ENCODE measurements at regions not wholly inside any gene's neighbourhood (a gene's known extent, or its start where the extent isn't known, plus 50 kb on each side); places are given as distances from the start of the nearest gene placed in this dataset.
A peak's percentile ranks its signal among the peaks of the same experiment; 100 is the strongest.

- Histone ChIP-seq H3K36me3 (ENCODE audit: control insufficient read depth, insufficient read depth, low read length) (no peaks in the 10 kb centered on the region), H3K4me1 (ENCODE audit: control insufficient read depth, insufficient read depth, low read length, poor library complexity, severe bottlenecking) (no peaks in the 10 kb centered on the region), H3K9me3 (ENCODE audit: control insufficient read depth, low read length) (no peaks in the 10 kb centered on the region), H3K4me3 (ENCODE audit: extremely low read depth, insufficient read depth, low read length, poor library complexity, severe bottlenecking) (no peak overlapping the region), H3K27ac (ENCODE audit: low read depth, low read length, severe bottlenecking) (no peak overlapping the region)
- WGBS, 2 experiments (ENCODE audit: insufficient coverage in 2 of 2), result 67 to 79% methylated on average over 2 to 3 of the region's 3 CpGs
These were observed 263.0 kb upstream of the RPL38 start for GRCh38 chr17:73940511-73940910.

- Histone ChIP-seq H3K4me3 (ENCODE audit: extremely low read depth, insufficient read depth, low read length, poor library complexity, severe bottlenecking) (no peak overlapping the region), H3K9me3 (ENCODE audit: control insufficient read depth, low read length) (no peaks in the 10 kb centered on the region), H3K27ac (ENCODE audit: low read depth, low read length, severe bottlenecking) (no peak overlapping the region), H3K36me3 (ENCODE audit: control insufficient read depth, insufficient read depth, low read length) (no peaks in the 10 kb centered on the region), H3K4me1 (ENCODE audit: control insufficient read depth, insufficient read depth, low read length, poor library complexity, severe bottlenecking) (no peaks in the 10 kb centered on the region)
- 100% methylated on average over 2 to 3 of the region's 3 CpGs for WGBS, 2 experiments (ENCODE audit: insufficient coverage in 2 of 2)
These were observed 261.5 kb upstream of the RPL38 start for GRCh38 chr17:73941919-73942530.

- Histone ChIP-seq H3K4me1 (ENCODE audit: control insufficient read depth, insufficient read depth, low read length, poor library complexity, severe bottlenecking) (no peaks in the 10 kb centered on the region), H3K36me3 (ENCODE audit: control insufficient read depth, insufficient read depth, low read length) (no peaks in the 10 kb centered on the region), H3K27ac (ENCODE audit: low read depth, low read length, severe bottlenecking) (no peak overlapping the region), H3K9me3 (ENCODE audit: control insufficient read depth, low read length) (no peaks in the 10 kb centered on the region), H3K4me3 (ENCODE audit: extremely low read depth, insufficient read depth, low read length, poor library complexity, severe bottlenecking) (no peak overlapping the region)
- 82 to 94% methylated on average over 5 of the region's 7 CpGs for WGBS, 2 experiments (ENCODE audit: insufficient coverage in 2 of 2)
These were observed 260.6 kb upstream of the RPL38 start for GRCh38 chr17:73942703-73943415.

- no peaks in the 10 kb centered on the region for H3K4me1 ChIP-seq (ENCODE audit: control insufficient read depth, insufficient read depth, low read length, poor library complexity, severe bottlenecking)
These were observed 259.9 kb upstream of the RPL38 start for GRCh38 chr17:73943416-73944110.

GRCh38 chr17:73944366-73944765 is 259.1 kb upstream of the RPL38 start:
- 80 to 100% methylated on average over 1 to 4 of the region's 5 CpGs for WGBS, 2 experiments (ENCODE audit: insufficient coverage in 2 of 2)
- no peak overlapping the region for H3K27ac ChIP-seq (ENCODE audit: low read depth, low read length, severe bottlenecking)

More at GRCh38 chr17:73943416-73944110, 259.9 kb upstream of the RPL38 start:
- H3K36me3 ChIP-seq (ENCODE audit: control insufficient read depth, insufficient read depth, low read length), result no peaks in the 10 kb centered on the region
- H3K27ac ChIP-seq (ENCODE audit: low read depth, low read length, severe bottlenecking), result no peak overlapping the region
- no peaks in the 10 kb centered on the region for H3K9me3 ChIP-seq (ENCODE audit: control insufficient read depth, low read length)
- H3K4me3 ChIP-seq (ENCODE audit: extremely low read depth, insufficient read depth, low read length, poor library complexity, severe bottlenecking), result no peak overlapping the region
- whole genome bisulfite sequencing, 2 experiments (ENCODE audit: insufficient coverage in 2 of 2), result 69 to 70% methylated on average over 6 to 7 of the region's 7 CpGs

DNA sequence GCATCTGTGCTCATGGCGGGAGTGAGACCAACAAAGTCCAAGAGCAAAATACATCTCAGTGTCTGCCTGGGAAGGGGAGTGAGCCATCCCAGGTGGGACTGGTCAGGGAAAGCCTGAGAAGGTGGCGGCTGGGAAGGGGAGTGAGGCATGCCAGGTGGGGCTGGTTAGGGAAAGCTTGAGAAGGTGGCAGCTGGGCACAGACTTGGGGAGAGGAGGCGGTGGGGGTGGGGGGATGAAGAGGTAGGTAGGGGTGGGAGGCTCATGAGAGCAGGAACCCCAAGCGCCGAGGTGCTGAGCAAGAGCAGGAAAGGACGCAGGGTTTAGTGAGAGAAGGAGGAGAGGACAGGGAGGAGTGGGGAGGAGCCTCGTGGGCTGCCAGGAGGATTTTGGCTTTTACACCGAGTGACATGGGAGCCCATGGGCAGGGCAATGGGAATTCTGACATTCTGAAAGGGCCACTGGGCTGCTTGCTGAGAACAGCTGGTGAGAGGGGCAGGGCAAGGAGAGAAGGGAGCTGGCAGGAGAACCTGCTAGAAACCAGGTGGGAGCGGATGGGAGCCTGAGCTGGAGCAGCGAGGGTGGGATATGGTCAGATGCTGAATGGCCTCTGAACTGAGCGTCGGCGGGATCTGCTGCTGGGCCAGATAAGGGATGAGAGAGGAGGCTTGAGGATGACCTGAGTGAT is 256.1 kb upstream of the RPL38 start:
- Histone ChIP-seq H3K36me3 (ENCODE audit: control insufficient read depth, insufficient read depth, low read length) (no peaks in the 10 kb centered on the region), H3K9me3 (ENCODE audit: control insufficient read depth, low read length) (no peaks in the 10 kb centered on the region), H3K27ac (ENCODE audit: low read depth, low read length, severe bottlenecking) (no peak overlapping the region), H3K4me1 (ENCODE audit: control insufficient read depth, insufficient read depth, low read length, poor library complexity, severe bottlenecking) (peaks cover 6% of the 10 kb centered on the region), H3K4me3 (ENCODE audit: extremely low read depth, insufficient read depth, low read length, poor library complexity, severe bottlenecking) (no peak overlapping the region)
- 90 to 93% methylated on average over 13 of the region's 13 CpGs for WGBS, 2 experiments (ENCODE audit: insufficient coverage in 2 of 2)

More at GRCh38 chr17:73944366-73944765, 259.1 kb upstream of the RPL38 start:
- Histone ChIP-seq H3K4me1 (ENCODE audit: control insufficient read depth, insufficient read depth, low read length, poor library complexity, severe bottlenecking) (no peaks in the 10 kb centered on the region), H3K4me3 (ENCODE audit: extremely low read depth, insufficient read depth, low read length, poor library complexity, severe bottlenecking) (no peak overlapping the region), H3K36me3 (ENCODE audit: control insufficient read depth, insufficient read depth, low read length) (no peaks in the 10 kb centered on the region), H3K9me3 (ENCODE audit: control insufficient read depth, low read length) (no peaks in the 10 kb centered on the region)

GRCh38 chr17:73947966-73948355 is 255.5 kb upstream of the RPL38 start:
- H3K27ac ChIP-seq (ENCODE audit: low read depth, low read length, severe bottlenecking), result no peak overlapping the region
- no peaks in the 10 kb centered on the region for H3K9me3 ChIP-seq (ENCODE audit: control insufficient read depth, low read length)
- no peaks in the 10 kb centered on the region for H3K36me3 ChIP-seq (ENCODE audit: control insufficient read depth, insufficient read depth, low read length)
- no peak overlapping the region for H3K4me3 ChIP-seq (ENCODE audit: extremely low read depth, insufficient read depth, low read length, poor library complexity, severe bottlenecking)
- WGBS, 2 experiments (ENCODE audit: insufficient coverage in 2 of 2), result 85 to 90% methylated on average over 3 to 4 of the region's 4 CpGs
- H3K4me1 ChIP-seq (ENCODE audit: control insufficient read depth, insufficient read depth, low read length, poor library complexity, severe bottlenecking), result peaks cover 6% of the 10 kb centered on the region

DNA sequence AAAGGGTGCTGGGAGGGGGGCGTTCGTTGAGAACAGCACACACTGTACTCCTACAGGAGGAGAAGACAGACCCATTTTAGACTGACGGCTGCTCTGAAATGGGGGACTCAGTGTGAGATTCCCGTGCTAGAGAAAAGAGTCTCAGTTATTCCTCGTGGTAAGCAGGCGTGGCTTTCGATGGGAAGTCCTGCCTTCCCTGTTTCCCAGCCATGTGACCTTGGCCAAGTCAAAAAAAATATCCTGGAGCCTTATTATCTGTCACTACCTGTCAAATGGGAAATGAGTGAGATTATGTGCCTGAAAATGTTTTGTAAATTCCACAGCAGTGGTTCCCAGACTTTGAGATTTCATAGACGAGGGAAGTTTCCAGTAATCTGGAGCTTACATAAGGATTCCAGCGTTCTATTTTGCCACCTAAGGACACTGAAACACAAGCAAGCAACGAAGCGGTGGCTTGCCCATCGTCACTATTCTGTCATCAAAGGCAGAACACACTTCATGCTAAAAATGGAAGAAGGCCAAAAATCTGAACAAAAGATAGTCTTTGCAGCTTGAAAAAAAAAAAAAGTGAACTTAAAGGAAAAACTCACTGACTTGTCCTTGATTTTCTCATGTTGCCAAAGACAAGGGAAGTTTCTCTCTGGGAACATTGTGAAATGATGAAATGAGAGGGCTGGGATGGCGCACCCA is 253.4 kb upstream of the RPL38 start:
- WGBS, 2 experiments (ENCODE audit: insufficient coverage in 2 of 2), result 80 to 95% methylated on average over 8 to 12 of the region's 13 CpGs
- Histone ChIP-seq H3K4me1 (ENCODE audit: control insufficient read depth, insufficient read depth, low read length, poor library complexity, severe bottlenecking) (peaks cover 6% of the 10 kb centered on the region), H3K9me3 (ENCODE audit: control insufficient read depth, low read length) (no peaks in the 10 kb centered on the region), H3K27ac (ENCODE audit: low read depth, low read length, severe bottlenecking) (no peak overlapping the region), H3K36me3 (ENCODE audit: control insufficient read depth, insufficient read depth, low read length) (no peaks in the 10 kb centered on the region), H3K4me3 (ENCODE audit: extremely low read depth, insufficient read depth, low read length, poor library complexity, severe bottlenecking) (no peak overlapping the region)

GRCh38 chr17:73950593-73950914 is 252.9 kb upstream of the RPL38 start:
- 78 to 86% methylated on average over 4 to 8 of the region's 8 CpGs for WGBS, 2 experiments (ENCODE audit: insufficient coverage in 2 of 2)
- no peak overlapping the region for H3K27ac ChIP-seq (ENCODE audit: low read depth, low read length, severe bottlenecking)
- peaks cover 6% of the 10 kb centered on the region for H3K4me1 ChIP-seq (ENCODE audit: control insufficient read depth, insufficient read depth, low read length, poor library complexity, severe bottlenecking)
- no peak overlapping the region for H3K4me3 ChIP-seq (ENCODE audit: extremely low read depth, insufficient read depth, low read length, poor library complexity, severe bottlenecking)
- H3K9me3 ChIP-seq (ENCODE audit: control insufficient read depth, low read length), result no peaks in the 10 kb centered on the region
- H3K36me3 ChIP-seq (ENCODE audit: control insufficient read depth, insufficient read depth, low read length), result no peaks in the 10 kb centered on the region

GRCh38 chr17:73952082-73952479 is 251.4 kb upstream of the RPL38 start:
- H3K4me1 ChIP-seq (ENCODE audit: control insufficient read depth, insufficient read depth, low read length, poor library complexity, severe bottlenecking), result peaks cover 6% of the 10 kb centered on the region
- 2 to 3% methylated on average over 13 to 20 of the region's 20 CpGs for WGBS, 2 experiments (ENCODE audit: insufficient coverage in 2 of 2)

More at GRCh38 chr17:73952082-73952479, 251.4 kb upstream of the RPL38 start:
- H3K27ac ChIP-seq (ENCODE audit: low read depth, low read length, severe bottlenecking), result no peak overlapping the region
- H3K9me3 ChIP-seq (ENCODE audit: control insufficient read depth, low read length), result no peaks in the 10 kb centered on the region
- H3K36me3 ChIP-seq (ENCODE audit: control insufficient read depth, insufficient read depth, low read length), result no peaks in the 10 kb centered on the region
- H3K4me3 ChIP-seq (ENCODE audit: extremely low read depth, insufficient read depth, low read length, poor library complexity, severe bottlenecking), result peak overlapping the region; percentile 39

Measured in mesodermal cell (in vitro differentiated cells).